Right lobe of liver (tissue), 6 donors: ENCODE measurements at regions not wholly inside any gene's neighbourhood (a gene's known extent, or its start where the extent isn't known, plus 50 kb on each side); places are given as distances from the start of the nearest gene placed in this dataset.

ENCODE experiments used
- ATAC-seq, 4 donors: fragments of 200-7000 bp; cut with Tn5 transposase; one replicate each; pipeline ENCODE4 v1.9.1; 2020; ENCODE audit warnings: mild to moderate bottlenecking in 4 of 4, moderate library complexity in 4 of 4
- DNase-seq, 3 donors: peaks; one replicate each; pipeline ENCODE4 v3.0.0-alpha.2; 2020
- H3K27ac ChIP-seq, 3 donors: fragments of 200-600 bp; one replicate each; pipeline ENCODE4 v1.8.0; 2022
- H3K27me3 ChIP-seq, 2 donors: fragments of 200-600 bp; one replicate each; pipeline ENCODE4 v1.8.0; 2022
- H3K36me3 ChIP-seq, 4 donors: fragments of 200-600 bp; sonication (generic) in 1 of 4; one replicate each; pipeline versions ENCODE4 v1.5.1 to v1.8.0; 2017 to 2022; ENCODE audit warnings: control low read depth in 1 of 4
- H3K4me1 ChIP-seq, 4 donors: fragments of 200-600 bp; sonication (generic) in 1 of 4; one replicate each; pipeline versions ENCODE4 v1.5.1 to v1.8.0; 2017 to 2022; ENCODE audit warnings: control low read depth in 1 of 4
- H3K4me3 ChIP-seq, 3 donors: fragments of 200-600 bp; one replicate each; pipeline ENCODE4 v1.8.0; 2022
- H3K9me3 ChIP-seq, 4 donors: fragments of 200-600 bp; sonication (generic) in 1 of 4; one replicate each; pipeline versions ENCODE4 v1.5.1 to v1.8.0; 2017 to 2022; ENCODE audit warnings: control low read depth in 1 of 4
- POLR2A ChIP-seq: fragments of 450-650 bp; IDR thresholded peaks from one replicate; pipeline ENCODE4 v1.6.1; 2017; ENCODE audit warnings: antibody characterized with exemption, mild to moderate bottlenecking
- WGBS: methylation state at CpG from one replicate; pipeline ENCODE4 v1.1.6; 2018; ENCODE audit warnings: low coverage, low lambda C conversion rate; ENCODE audit not compliant: insufficient coverage; ENCODE audit errors: missing lambda C conversion rate; 5-methylcytosine and 5-hydroxymethylcytosine counted together
- intact Hi-C, 2 donors: fragments of 100-400 bp; cut with DNase I; formaldehyde crosslinking; loops; one replicate each; pipeline versions ENCODE4 v1.11.2 to v1.14.1; 2022
- TF ChIP-seq, protein P1 (sequence below), 4 donors: fragments of 200-600 bp in 3 of 4; fragments of 450-650 bp in 1 of 4; IDR thresholded peaks; one replicate each; pipeline versions ENCODE4 v1.5.1 to v1.8.0; 2016 to 2022; ENCODE audit warnings: antibody characterized with exemption in 4 of 4, mild to moderate bottlenecking in 2 of 4
- donor health status: DM: no; HTN: yes; CAD: no.
- donor health status: DM: no; HTN: no; CAD: no.
- donor health status: DM: no; HTN: no; CAD: no.
- donor health status: DM: no; HTN: yes; CAD: no.
- donor health status: DM: no; HTN: yes; CAD: no.

DNA sequence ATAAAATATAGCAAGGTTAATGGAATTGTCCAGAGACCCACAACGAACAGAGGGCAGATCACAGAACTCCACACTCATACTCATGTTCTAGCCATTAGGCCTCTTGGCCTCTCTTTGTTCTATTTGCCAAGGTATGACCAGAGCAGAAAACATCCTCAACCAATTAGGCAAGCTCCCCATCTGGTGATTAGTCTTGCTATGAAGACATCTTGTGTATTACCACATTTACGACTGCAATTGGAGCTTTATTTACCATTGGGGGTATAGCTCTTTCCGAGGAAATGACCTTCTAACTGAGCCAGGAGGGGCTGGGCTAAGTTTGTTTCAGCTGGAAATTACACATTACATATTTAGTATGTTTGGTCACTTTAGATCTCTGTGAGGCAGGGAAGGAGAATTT is 593.9 kb downstream of the CD109 start:
- no peaks in the 10 kb centered on the region for H3K4me1 ChIP-seq
- no peak for DNase-seq
- H3K36me3 ChIP-seq: no peaks in the 10 kb centered on the region
- intact Hi-C loops: no loop called here
- no peak overlapping the region for H3K27ac ChIP-seq
- no peak overlapping the region for H3K4me3 ChIP-seq
- no peak for ATAC-seq
- H3K27me3 ChIP-seq: no peaks in the 10 kb centered on the region
- no peaks in the 10 kb centered on the region for H3K9me3 ChIP-seq
- no peak for TF ChIP-seq POLR2A
- TF ChIP-seq, protein P1, sequence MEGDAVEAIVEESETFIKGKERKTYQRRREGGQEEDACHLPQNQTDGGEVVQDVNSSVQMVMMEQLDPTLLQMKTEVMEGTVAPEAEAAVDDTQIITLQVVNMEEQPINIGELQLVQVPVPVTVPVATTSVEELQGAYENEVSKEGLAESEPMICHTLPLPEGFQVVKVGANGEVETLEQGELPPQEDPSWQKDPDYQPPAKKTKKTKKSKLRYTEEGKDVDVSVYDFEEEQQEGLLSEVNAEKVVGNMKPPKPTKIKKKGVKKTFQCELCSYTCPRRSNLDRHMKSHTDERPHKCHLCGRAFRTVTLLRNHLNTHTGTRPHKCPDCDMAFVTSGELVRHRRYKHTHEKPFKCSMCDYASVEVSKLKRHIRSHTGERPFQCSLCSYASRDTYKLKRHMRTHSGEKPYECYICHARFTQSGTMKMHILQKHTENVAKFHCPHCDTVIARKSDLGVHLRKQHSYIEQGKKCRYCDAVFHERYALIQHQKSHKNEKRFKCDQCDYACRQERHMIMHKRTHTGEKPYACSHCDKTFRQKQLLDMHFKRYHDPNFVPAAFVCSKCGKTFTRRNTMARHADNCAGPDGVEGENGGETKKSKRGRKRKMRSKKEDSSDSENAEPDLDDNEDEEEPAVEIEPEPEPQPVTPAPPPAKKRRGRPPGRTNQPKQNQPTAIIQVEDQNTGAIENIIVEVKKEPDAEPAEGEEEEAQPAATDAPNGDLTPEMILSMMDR (IDR thresholded peaks at IDR 0.05): no peak
- WGBS: 35% methylated on average over 3 of the region's 3 CpGs

DNA sequence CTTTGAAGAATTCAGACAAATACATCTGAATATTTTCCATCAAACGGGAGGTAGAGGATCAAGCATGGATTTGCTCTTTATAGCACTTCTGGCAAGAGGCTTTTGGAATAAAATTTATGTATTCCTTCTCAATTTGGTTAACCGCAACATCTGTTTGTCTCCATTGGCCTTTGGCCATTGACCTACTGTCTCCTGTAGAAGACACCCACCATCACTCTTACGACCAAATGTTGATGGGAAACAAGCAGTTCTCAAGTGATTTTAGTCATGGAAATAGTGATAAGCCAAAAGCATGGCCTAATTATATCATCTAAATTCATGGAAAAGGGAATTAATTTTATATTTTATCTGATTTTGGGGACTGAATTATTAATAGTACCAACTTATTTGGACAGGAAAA is 591.9 kb downstream of the CD109 start:
- TF ChIP-seq, protein P1 (IDR thresholded peaks at IDR 0.05): no peak
- TF ChIP-seq POLR2A: no peak
- no peaks in the 10 kb centered on the region for H3K27me3 ChIP-seq
- H3K36me3 ChIP-seq: no peaks in the 10 kb centered on the region
- ATAC-seq (no peak), DNase-seq (no peak)
- H3K9me3 ChIP-seq: no peaks in the 10 kb centered on the region
- H3K4me3 ChIP-seq: no peak overlapping the region
- H3K27ac ChIP-seq: no peak overlapping the region
- no peaks in the 10 kb centered on the region for H3K4me1 ChIP-seq
- intact Hi-C loops: no loop called here
- WGBS: 49% methylated on average over 3 of the region's 3 CpGs

DNA sequence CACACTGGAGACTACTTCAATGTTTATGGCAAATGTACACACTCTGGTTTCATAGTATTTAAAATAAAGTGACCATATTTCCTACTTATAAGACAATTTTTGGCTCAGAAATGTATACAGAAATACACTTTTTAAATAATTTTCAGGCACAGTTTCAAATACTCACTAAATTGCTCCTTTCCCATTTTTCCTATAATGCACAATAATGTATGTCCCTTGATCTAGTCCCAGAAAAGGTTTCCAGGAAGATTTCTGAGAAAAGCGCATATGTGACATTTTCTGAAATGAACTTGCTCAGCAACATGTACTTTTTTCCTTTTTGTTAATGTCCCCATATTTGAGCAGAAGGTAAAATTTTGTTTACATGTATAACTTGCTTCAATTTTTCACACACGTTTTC is 591.4 kb downstream of the CD109 start:
- no peaks in the 10 kb centered on the region for H3K9me3 ChIP-seq
- 27% methylated on average over 2 of the region's 2 CpGs for WGBS
- no peak overlapping the region for H3K27ac ChIP-seq
- H3K4me3 ChIP-seq: no peak overlapping the region
- no peaks in the 10 kb centered on the region for H3K27me3 ChIP-seq
- no peaks in the 10 kb centered on the region for H3K36me3 ChIP-seq
- H3K4me1 ChIP-seq: no peaks in the 10 kb centered on the region
- ATAC-seq: no peak
- intact Hi-C loops: no loop called here
- no peak for DNase-seq
- no peak for TF ChIP-seq POLR2A
- TF ChIP-seq, protein P1 (IDR thresholded peaks at IDR 0.05): no peak

DNA sequence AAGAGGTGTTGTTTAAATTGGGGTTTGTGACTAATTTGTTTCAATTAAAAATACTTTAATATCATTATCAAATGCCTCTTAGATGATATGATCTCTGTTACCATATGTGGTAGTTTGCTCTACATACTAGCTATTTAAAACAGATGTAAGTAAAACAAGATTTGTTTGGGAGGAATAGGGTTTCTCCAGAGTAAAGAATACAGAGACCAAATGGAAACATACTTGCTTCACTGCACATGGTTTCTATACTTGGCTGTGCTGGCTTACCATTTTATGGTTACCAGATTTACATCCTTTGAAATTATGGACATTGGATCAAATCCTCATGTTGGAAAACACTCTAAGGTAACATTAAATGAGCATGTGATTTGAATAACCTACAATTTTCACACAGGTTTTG is 588.3 kb downstream of the CD109 start:
- H3K4me3 ChIP-seq: no peak overlapping the region
- TF ChIP-seq, protein P1 (IDR thresholded peaks at IDR 0.05): no peak
- no peak for TF ChIP-seq POLR2A
- H3K27ac ChIP-seq: no peak overlapping the region
- intact Hi-C loops: no loop called here
- H3K36me3 ChIP-seq: no peaks in the 10 kb centered on the region
- H3K9me3 ChIP-seq: no peaks in the 10 kb centered on the region
- no peak for DNase-seq
- H3K27me3 ChIP-seq: no peaks in the 10 kb centered on the region
- ATAC-seq: no peak
- H3K4me1 ChIP-seq: no peaks in the 10 kb centered on the region

DNA sequence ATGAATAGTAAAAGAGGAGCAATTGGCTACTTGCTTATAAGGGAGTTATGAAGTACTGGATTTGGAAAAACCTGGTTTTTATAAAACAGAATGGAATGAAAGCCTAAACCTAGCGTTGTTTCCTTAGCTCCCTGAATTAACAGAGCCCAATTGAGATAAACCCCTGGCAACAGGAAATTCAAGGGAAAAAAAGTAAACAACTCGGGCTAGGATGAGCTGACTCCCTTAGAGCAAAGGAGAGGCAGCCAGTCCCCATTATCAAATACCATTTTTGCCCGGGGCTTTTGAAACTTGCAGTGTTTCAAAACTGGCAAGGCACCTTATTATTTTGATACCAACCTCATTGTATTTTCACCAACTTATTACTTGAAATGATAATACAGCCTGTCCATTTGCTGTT is 587.5 kb downstream of the CD109 start:
- H3K27ac ChIP-seq: no peak overlapping the region
- 16% methylated on average over 3 of the region's 3 CpGs for WGBS
- no peaks in the 10 kb centered on the region for H3K9me3 ChIP-seq
- H3K4me3 ChIP-seq: no peak overlapping the region
- H3K27me3 ChIP-seq: no peaks in the 10 kb centered on the region
- DNase-seq (no peak), ATAC-seq (no peak)
- H3K4me1 ChIP-seq: no peaks in the 10 kb centered on the region
- intact Hi-C loops: no loop called here
- no peaks in the 10 kb centered on the region for H3K36me3 ChIP-seq
- no peak for TF ChIP-seq POLR2A
- TF ChIP-seq, protein P1 (IDR thresholded peaks at IDR 0.05): no peak
